OCI-LY1 (cell line): ENCODE measurements at regions not wholly inside any gene's neighbourhood (a gene's known extent, or its start where the extent isn't known, plus 50 kb on each side); places are given as distances from the start of the nearest gene placed in this dataset.

Source experiments
- H2AFZ ChIP-seq: fragments of 200-600 bp; sonication (generic), shearing (Covaris generic); 2 replicates; pipeline ENCODE4 v1.6.0; 2014; ENCODE audit warnings: antibody characterized with exemption, mild to moderate bottlenecking, low read length
- H3F3A ChIP-seq: fragments of 200-600 bp; sonication (generic), shearing (Covaris generic); 2 replicates; pipeline ENCODE4 v1.6.0; 2014; ENCODE audit warnings: mild to moderate bottlenecking, antibody characterized with exemption, low read length, moderate library complexity; ENCODE audit not compliant: insufficient read depth
- H3K27ac ChIP-seq: fragments of 200-600 bp; sonication (generic); 2 replicates; pipeline ENCODE4 v1.5.1; 2014; ENCODE audit warnings: low read length, mixed run types, mild to moderate bottlenecking, low read depth; ENCODE audit not compliant: poor library complexity, severe bottlenecking
- H3K27me3 ChIP-seq: fragments of 200-600 bp; sonication (generic); 2 replicates; pipeline ENCODE4 v1.6.0; 2014; ENCODE audit warnings: antibody characterized with exemption, mild to moderate bottlenecking, low read length, moderate library complexity; ENCODE audit not compliant: insufficient read depth
- H3K36me3 ChIP-seq: fragments of 200-600 bp; sonication (generic); 2 replicates; pipeline ENCODE4 v1.6.1; 2014; ENCODE audit warnings: mild to moderate bottlenecking, antibody characterized with exemption, low read length, moderate library complexity, mixed read lengths; ENCODE audit not compliant: insufficient read depth
- H3K4me1 ChIP-seq: fragments of 200-600 bp; sonication (generic); 2 replicates; pipeline ENCODE4 v1.5.1; 2014; ENCODE audit warnings: mild to moderate bottlenecking, low read length, moderate library complexity; ENCODE audit not compliant: insufficient read depth, severe bottlenecking
- H3K4me2 ChIP-seq: fragments of 200-600 bp; sonication (generic), shearing (Covaris generic); 2 replicates; pipeline ENCODE4 v1.6.1; 2014; ENCODE audit warnings: low read length
- H3K4me3 ChIP-seq: fragments of 200-600 bp; sonication (generic); 2 replicates; pipeline ENCODE4 v1.5.1; 2014; ENCODE audit warnings: low read length, low read depth, mild to moderate bottlenecking, mixed read lengths; ENCODE audit not compliant: poor library complexity, severe bottlenecking
- H3K79me2 ChIP-seq: fragments of 200-600 bp; shearing (Covaris generic); 2 replicates; pipeline ENCODE4 v1.6.1; 2016; ENCODE audit warnings: mixed run types, low read length, mixed read lengths; ENCODE audit not compliant: insufficient read depth
- H3K9ac ChIP-seq: fragments of 200-600 bp; sonication (generic), shearing (Covaris generic); 2 replicates; pipeline ENCODE4 v1.6.1; 2014; ENCODE audit warnings: mild to moderate bottlenecking, low read length, mixed read lengths
- H3K9me2 ChIP-seq: fragments of 200-600 bp; sonication (generic), shearing (Covaris generic); 2 replicates; pipeline ENCODE4 v1.6.1; 2014; ENCODE audit warnings: low read depth, mild to moderate bottlenecking, low read length, mixed read lengths
- H3K9me3 ChIP-seq: fragments of 200-600 bp; shearing (Covaris generic); 2 replicates; pipeline ENCODE4 v1.6.1; 2014; ENCODE audit warnings: low read length, mixed read lengths
- H4K20me1 ChIP-seq: fragments of 200-600 bp; sonication (generic), shearing (Covaris generic); 2 replicates; pipeline ENCODE4 v1.6.0; 2016; ENCODE audit warnings: mild to moderate bottlenecking, low read length; ENCODE audit not compliant: insufficient read depth
- CTCF ChIP-seq: fragments of 200-600 bp; sonication (generic), shearing (Covaris generic); IDR thresholded peaks from 2 replicates; pipeline ENCODE4 v1.5.1; 2017; ENCODE audit warnings: mild to moderate bottlenecking, antibody characterized with exemption, low read length, moderate library complexity, mixed read lengths
- EZH2 ChIP-seq: fragments of 200-600 bp; sonication (generic), shearing (Covaris generic); IDR thresholded peaks from 2 replicates; pipeline ENCODE4 v1.8.0; 2017; ENCODE audit warnings: borderline replicate concordance, mixed run types, mild to moderate bottlenecking, antibody characterized with exemption, low read length, moderate library complexity, mixed read lengths

- Histone ChIP-seq H3K9ac (no peak overlapping the region), H3K79me2 (no peaks in the 10 kb centered on the region), H3K9me3 (no peaks in the 10 kb centered on the region), H3K27ac (no peak overlapping the region), H3K4me3 (no peak overlapping the region), H2AFZ (no peak overlapping the region), H4K20me1 (no peaks in the 10 kb centered on the region), H3K9me2 (no peaks in the 10 kb centered on the region), H3F3A (no peaks in the 10 kb centered on the region), H3K4me1 (no peaks in the 10 kb centered on the region), H3K27me3 (no peaks in the 10 kb centered on the region), H3K36me3 (no peaks in the 10 kb centered on the region), H3K4me2 (no peak overlapping the region)
- TF ChIP-seq EZH2 (no peak), CTCF (no peak)
These were observed 75.5 kb downstream of the CD164 start for GRCh38 chr6:109306733-109307132.

- Histone ChIP-seq H3K36me3 (no peaks in the 10 kb centered on the region), H4K20me1 (no peaks in the 10 kb centered on the region), H3K9ac (no peak overlapping the region), H3K4me2 (no peak overlapping the region), H2AFZ (no peak overlapping the region), H3K9me3 (no peaks in the 10 kb centered on the region), H3K27ac (no peak overlapping the region), H3F3A (no peaks in the 10 kb centered on the region), H3K4me1 (no peaks in the 10 kb centered on the region), H3K4me3 (no peak overlapping the region), H3K9me2 (no peaks in the 10 kb centered on the region), H3K79me2 (no peaks in the 10 kb centered on the region), H3K27me3 (no peaks in the 10 kb centered on the region)
- TF ChIP-seq CTCF (no peak), EZH2 (no peak)
These were observed 77.2 kb downstream of the CD164 start for GRCh38 chr6:109305028-109305427.

- no peaks in the 10 kb centered on the region for H3F3A ChIP-seq
- no peak for TF ChIP-seq EZH2
- TF ChIP-seq CTCF: no peak
- H3K27ac ChIP-seq: no peak overlapping the region
- no peaks in the 10 kb centered on the region for H3K4me1 ChIP-seq
- no peaks in the 10 kb centered on the region for H3K27me3 ChIP-seq
- H3K4me2 ChIP-seq: no peak overlapping the region
- no peaks in the 10 kb centered on the region for H3K9me2 ChIP-seq
- no peaks in the 10 kb centered on the region for H3K79me2 ChIP-seq
- H2AFZ ChIP-seq: no peak overlapping the region
- no peak overlapping the region for H3K9ac ChIP-seq
- H4K20me1 ChIP-seq: no peaks in the 10 kb centered on the region
- H3K36me3 ChIP-seq: no peaks in the 10 kb centered on the region
- no peak overlapping the region for H3K4me3 ChIP-seq
- H3K9me3 ChIP-seq: no peaks in the 10 kb centered on the region
These were observed 77.8 kb downstream of the CD164 start for GRCh38 chr6:109304284-109305015.
